Osteoblast (primary cell): ENCODE measurements at regions not wholly inside any gene's neighbourhood (a gene's known extent, or its start where the extent isn't known, plus 50 kb on each side); places are given as distances from the start of the nearest gene placed in this dataset.

Source experiments
- DNase-seq: peaks from one replicate; pipeline ENCODE4 v3.0.0; 2011; ENCODE audit warnings: low spot score, mixed read lengths; ENCODE audit not compliant: insufficient read length; ENCODE audit errors: missing footprints
- H2AFZ ChIP-seq: 2 replicates; pipeline ENCODE4 v1.6.0; 2011; ENCODE audit warnings: mild to moderate bottlenecking, low read length
- H3K27ac ChIP-seq: 2 replicates; pipeline ENCODE4 v1.5.1; 2011; ENCODE audit warnings: mild to moderate bottlenecking, low read depth, low read length, moderate library complexity
- H3K27me3 ChIP-seq: 2 replicates; pipeline ENCODE4 v1.6.0; 2012; ENCODE audit warnings: mild to moderate bottlenecking, control low read depth, inconsistent platforms, low read length, moderate library complexity; ENCODE audit not compliant: insufficient read depth
- H3K36me3 ChIP-seq: 2 replicates; pipeline ENCODE4 v1.5.1; 2011; ENCODE audit warnings: mild to moderate bottlenecking, low read length, control low read depth, moderate library complexity; ENCODE audit not compliant: insufficient read depth
- H3K4me1 ChIP-seq: 2 replicates; pipeline ENCODE4 v1.5.1; 2011; ENCODE audit warnings: mild to moderate bottlenecking, low read length, control low read depth, moderate library complexity; ENCODE audit not compliant: insufficient read depth
- H3K4me2 ChIP-seq: 2 replicates; pipeline ENCODE4 v1.6.0; 2011; ENCODE audit warnings: mild to moderate bottlenecking, low read length; ENCODE audit not compliant: insufficient read depth
- H3K4me3 ChIP-seq: fragments of 200-600 bp; sonication (generic); 3 replicates; pipeline ENCODE4 v1.5.1; 2012; ENCODE audit warnings: mild to moderate bottlenecking, low read length, inconsistent platforms; ENCODE audit not compliant: insufficient read depth
- H3K79me2 ChIP-seq: 2 replicates; pipeline ENCODE4 v1.6.0; 2012; ENCODE audit warnings: mild to moderate bottlenecking, low read length, control low read depth, inconsistent platforms; ENCODE audit not compliant: insufficient read depth
- H3K9me3 ChIP-seq: 2 replicates; pipeline ENCODE4 v1.5.1; 2011; ENCODE audit warnings: low read depth, low read length, control low read depth
- H4K20me1 ChIP-seq: 2 replicates; pipeline ENCODE4 v1.6.0; 2012; ENCODE audit warnings: mild to moderate bottlenecking, low read length, control low read depth; ENCODE audit not compliant: insufficient read depth
- TF ChIP-seq, protein P1 (sequence below): IDR thresholded peaks from 2 replicates; pipeline ENCODE4 v1.5.1; 2011; ENCODE audit warnings: mild to moderate bottlenecking, low read depth, low read length, moderate library complexity; ENCODE audit errors: extremely low read depth

DNA sequence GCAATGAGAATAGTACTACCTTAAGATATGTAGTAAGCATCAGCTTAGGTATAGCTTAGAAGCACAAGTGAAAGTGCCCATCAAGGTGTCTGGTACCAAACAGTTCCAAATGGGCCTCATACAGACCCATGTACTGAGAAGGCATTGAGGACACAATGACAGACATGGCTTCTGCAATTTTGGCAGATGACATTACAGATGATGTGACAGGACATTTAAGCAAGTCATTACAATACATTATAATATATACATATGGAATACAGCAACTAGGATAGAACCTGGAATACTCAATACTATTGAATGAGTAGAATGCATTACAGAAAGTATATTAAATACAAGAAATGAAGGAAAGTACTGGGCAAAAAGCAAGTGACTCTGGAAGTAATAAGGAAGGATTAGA, 256.4 kb downstream of the GXYLT1 start:
- H3K27me3 ChIP-seq, result no peaks in the 10 kb centered on the region
- H3K27ac ChIP-seq, result no peak overlapping the region
- H3K4me3 ChIP-seq, result no peak overlapping the region
- H3K36me3 ChIP-seq, result no peaks in the 10 kb centered on the region
- TF ChIP-seq, protein P1, sequence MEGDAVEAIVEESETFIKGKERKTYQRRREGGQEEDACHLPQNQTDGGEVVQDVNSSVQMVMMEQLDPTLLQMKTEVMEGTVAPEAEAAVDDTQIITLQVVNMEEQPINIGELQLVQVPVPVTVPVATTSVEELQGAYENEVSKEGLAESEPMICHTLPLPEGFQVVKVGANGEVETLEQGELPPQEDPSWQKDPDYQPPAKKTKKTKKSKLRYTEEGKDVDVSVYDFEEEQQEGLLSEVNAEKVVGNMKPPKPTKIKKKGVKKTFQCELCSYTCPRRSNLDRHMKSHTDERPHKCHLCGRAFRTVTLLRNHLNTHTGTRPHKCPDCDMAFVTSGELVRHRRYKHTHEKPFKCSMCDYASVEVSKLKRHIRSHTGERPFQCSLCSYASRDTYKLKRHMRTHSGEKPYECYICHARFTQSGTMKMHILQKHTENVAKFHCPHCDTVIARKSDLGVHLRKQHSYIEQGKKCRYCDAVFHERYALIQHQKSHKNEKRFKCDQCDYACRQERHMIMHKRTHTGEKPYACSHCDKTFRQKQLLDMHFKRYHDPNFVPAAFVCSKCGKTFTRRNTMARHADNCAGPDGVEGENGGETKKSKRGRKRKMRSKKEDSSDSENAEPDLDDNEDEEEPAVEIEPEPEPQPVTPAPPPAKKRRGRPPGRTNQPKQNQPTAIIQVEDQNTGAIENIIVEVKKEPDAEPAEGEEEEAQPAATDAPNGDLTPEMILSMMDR, result no peak
- no peak for DNase-seq
- no peak overlapping the region for H2AFZ ChIP-seq
- no peak overlapping the region for H3K4me2 ChIP-seq
- no peaks in the 10 kb centered on the region for H3K79me2 ChIP-seq
- peaks cover 2% of the 10 kb centered on the region for H3K9me3 ChIP-seq
- no peaks in the 10 kb centered on the region for H3K4me1 ChIP-seq
- H4K20me1 ChIP-seq, result no peaks in the 10 kb centered on the region

DNA sequence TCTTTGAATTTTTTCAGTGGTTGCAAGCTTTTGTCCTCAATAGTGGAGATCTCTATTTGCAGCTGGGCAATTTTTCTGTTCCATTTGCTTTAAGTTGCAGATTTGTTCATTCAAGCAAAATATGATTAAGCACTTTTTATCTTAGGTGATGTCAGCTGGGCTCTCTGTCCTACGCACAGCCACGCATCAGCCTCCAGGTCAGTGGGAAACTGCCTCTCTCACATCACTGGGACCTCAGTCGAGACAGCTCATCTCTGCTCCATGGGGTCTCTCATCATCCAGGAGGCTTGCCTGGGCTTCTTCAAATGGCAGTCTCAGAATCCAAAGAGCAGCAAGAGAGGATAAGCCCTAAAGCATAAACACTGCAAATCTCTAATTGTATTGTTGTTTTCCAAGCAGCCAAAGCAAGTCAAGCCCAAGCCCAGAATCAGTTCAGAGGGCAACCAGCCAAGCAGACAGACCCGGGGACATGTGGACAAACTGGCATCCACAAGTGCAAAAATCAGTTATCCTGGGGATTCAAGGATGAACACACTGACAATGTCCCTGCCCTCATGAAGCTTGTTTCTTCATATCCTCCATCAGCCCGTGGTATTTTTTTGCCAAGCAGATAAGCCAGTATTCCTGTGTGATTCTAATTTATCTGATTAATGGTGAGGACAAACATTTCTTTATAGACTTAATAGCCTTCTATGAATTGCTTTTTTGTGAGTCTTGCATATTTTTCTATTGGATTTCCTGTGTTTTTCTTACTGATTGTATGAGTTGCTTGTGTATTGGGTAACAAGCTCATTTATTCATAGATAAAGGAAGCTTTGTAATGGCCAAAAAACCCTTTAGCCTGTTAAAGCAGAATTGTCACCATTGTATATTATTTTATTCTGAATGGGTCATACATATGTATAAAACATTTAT, 262.5 kb downstream of the GXYLT1 start:
- Histone ChIP-seq H2AFZ (no peak overlapping the region), H3K79me2 (no peaks in the 10 kb centered on the region), H3K36me3 (no peaks in the 10 kb centered on the region), H3K4me3 (no peak overlapping the region), H3K27ac (no peak overlapping the region), H3K4me1 (no peaks in the 10 kb centered on the region), H4K20me1 (no peaks in the 10 kb centered on the region), H3K4me2 (no peak overlapping the region), H3K9me3 (peaks cover 2% of the 10 kb centered on the region), H3K27me3 (no peaks in the 10 kb centered on the region)
- TF ChIP-seq, protein P1, result no peak
- DNase-seq, result no peak

DNA sequence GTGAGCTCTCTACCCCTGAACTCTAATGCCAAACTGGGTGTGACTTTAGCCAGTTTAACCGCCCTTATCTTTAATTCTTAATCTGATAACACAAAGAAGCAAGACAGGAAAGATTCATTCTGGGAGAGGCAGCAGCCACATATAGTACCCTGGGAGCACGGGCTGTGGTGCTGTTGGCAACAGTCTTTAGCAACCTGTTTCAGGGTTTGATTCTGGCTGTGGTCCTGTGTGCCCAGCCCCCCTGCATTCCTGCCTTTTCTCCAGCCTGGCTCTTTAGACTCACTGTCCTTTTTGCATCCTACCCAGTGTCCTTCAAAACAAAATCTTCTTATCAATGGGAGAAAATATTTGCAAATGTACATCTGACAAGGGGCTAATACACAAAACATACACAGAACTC, 275.2 kb downstream of the GXYLT1 start:
- H4K20me1 ChIP-seq, result no peaks in the 10 kb centered on the region
- H2AFZ ChIP-seq, result no peak overlapping the region
- no peak overlapping the region for H3K4me2 ChIP-seq
- no peak overlapping the region for H3K4me3 ChIP-seq
- no peak overlapping the region for H3K27ac ChIP-seq
- no peaks in the 10 kb centered on the region for H3K9me3 ChIP-seq
- no peak for DNase-seq
- H3K36me3 ChIP-seq, result no peaks in the 10 kb centered on the region
- no peaks in the 10 kb centered on the region for H3K79me2 ChIP-seq
- TF ChIP-seq, protein P1, result no peak
- no peaks in the 10 kb centered on the region for H3K27me3 ChIP-seq
- no peaks in the 10 kb centered on the region for H3K4me1 ChIP-seq

DNA sequence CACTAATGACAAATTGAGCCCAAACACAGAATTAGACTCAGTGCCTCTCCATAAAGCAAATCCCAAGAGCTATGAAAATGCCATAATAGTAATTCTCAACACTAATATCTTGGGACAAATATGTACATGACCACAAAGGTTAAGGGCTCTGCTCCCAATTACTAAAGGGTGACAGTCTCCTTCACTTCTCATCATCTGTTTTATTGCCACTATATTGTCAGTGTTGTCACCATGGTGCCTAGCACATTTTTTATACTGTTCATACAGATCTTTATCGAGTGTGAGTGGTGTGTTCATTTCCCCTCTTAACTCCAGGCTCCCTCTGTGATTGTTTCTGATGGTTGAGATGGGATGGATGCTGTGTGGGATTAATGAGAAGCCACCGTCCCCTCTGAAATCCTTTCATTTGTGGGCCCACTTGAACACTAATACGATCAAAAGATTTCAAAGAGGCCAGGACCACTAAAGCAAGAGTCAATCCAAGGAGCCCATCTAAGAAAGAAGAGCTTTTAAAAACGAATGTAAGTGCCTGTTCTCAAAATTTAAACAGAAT, 277.7 kb downstream of the GXYLT1 start:
- Histone ChIP-seq H3K79me2 (no peaks in the 10 kb centered on the region), H2AFZ (no peak overlapping the region), H3K4me1 (no peaks in the 10 kb centered on the region), H4K20me1 (no peaks in the 10 kb centered on the region), H3K4me2 (no peak overlapping the region), H3K27me3 (no peaks in the 10 kb centered on the region), H3K27ac (no peak overlapping the region), H3K36me3 (no peaks in the 10 kb centered on the region), H3K9me3 (no peaks in the 10 kb centered on the region), H3K4me3 (no peak overlapping the region)
- DNase-seq, result no peak
- TF ChIP-seq, protein P1, result no peak
